Thymus (tissue), 11 donors: ENCODE measurements at regions not wholly inside any gene's neighbourhood (a gene's known extent, or its start where the extent isn't known, plus 50 kb on each side); places are given as distances from the start of the nearest gene placed in this dataset.
A peak's percentile ranks its signal among the peaks of the same experiment; 100 is the strongest.

Experiments used
- DNase-seq, 9 donors: peaks; one replicate each; pipeline ENCODE4 v3.0.0-alpha.2; 2013; ENCODE audit warnings: low spot score in 9 of 9, low read depth in 6 of 9, missing footprints in 1 of 9
- H3K27ac ChIP-seq, 2 donors: one replicate each; pipeline ENCODE4 v1.5.1; 2013; ENCODE audit warnings: control low read depth in 1 of 2, low read depth in 1 of 2, low read length in 1 of 2, mild to moderate bottlenecking in 1 of 2, moderate library complexity in 1 of 2
- H3K27me3 ChIP-seq, 2 donors: one replicate each; pipeline ENCODE4 v1.5.1; 2013; ENCODE audit warnings: low read length in 1 of 2; ENCODE audit not compliant: control insufficient read depth in 2 of 2, insufficient read depth in 1 of 2
- H3K36me3 ChIP-seq, 2 donors: one replicate each; pipeline ENCODE4 v1.5.1; 2013; ENCODE audit warnings: low read length in 1 of 2, mild to moderate bottlenecking in 1 of 2, moderate library complexity in 1 of 2; ENCODE audit not compliant: control insufficient read depth in 2 of 2, insufficient read depth in 2 of 2
- H3K4me1 ChIP-seq, 2 donors: one replicate each; pipeline ENCODE4 v1.5.1; 2013; ENCODE audit warnings: low read length in 2 of 2; ENCODE audit not compliant: control insufficient read depth in 2 of 2, insufficient read depth in 2 of 2
- H3K4me3 ChIP-seq, 2 donors: one replicate each; pipeline ENCODE4 v1.5.1; 2013; ENCODE audit warnings: low read length in 2 of 2, control low read depth in 1 of 2, mild to moderate bottlenecking in 1 of 2
- H3K9me3 ChIP-seq, 2 donors: one replicate each; pipeline ENCODE4 v1.5.1; 2013; ENCODE audit warnings: low read length in 1 of 2, mild to moderate bottlenecking in 1 of 2; ENCODE audit not compliant: control insufficient read depth in 2 of 2, insufficient read depth in 1 of 2
- WGBS: extraction: QIAGEN DNeasy Blood & Tissue Kit; methylation state at CpG from one replicate; pipeline ENCODE4 v1.1.7; 2013; 5-methylcytosine and 5-hydroxymethylcytosine counted together
- donor health status: healthy.

GRCh38 chr2:57725337-57725947 is 321.2 kb upstream of the VRK2 start:
- H3K27me3 ChIP-seq, result no peaks in the 10 kb centered on the region
- H3K4me1 ChIP-seq, result peaks cover 0 to 7% of the 10 kb centered on the region in 2 donors
- no peak for DNase-seq
- no peak overlapping the region for H3K4me3 ChIP-seq
- no peaks in the 10 kb centered on the region for H3K9me3 ChIP-seq
- H3K36me3 ChIP-seq, result peaks cover 0 to 5% of the 10 kb centered on the region in 2 donors
- H3K27ac ChIP-seq, result no peak overlapping the region
- 98% methylated on average over 5 of the region's 5 CpGs for WGBS

DNA sequence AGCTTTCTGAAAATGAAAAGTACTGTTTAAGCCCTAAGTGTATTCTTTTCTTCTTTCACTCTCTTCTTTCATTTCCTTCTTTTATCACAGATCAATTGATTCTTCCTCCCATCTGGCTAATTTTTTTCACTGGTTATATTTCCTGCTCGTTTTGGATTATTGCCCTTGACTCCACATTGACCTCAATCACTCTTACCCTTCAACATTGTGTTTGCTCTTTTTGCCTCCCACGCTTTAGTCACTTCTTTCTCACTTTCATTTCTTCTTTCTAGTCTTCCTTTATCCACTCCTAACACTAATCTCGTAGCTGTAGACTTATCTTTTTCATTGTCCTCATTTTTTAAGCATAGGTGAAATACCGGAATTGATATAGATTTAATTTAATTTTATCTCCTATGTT is 320.3 kb upstream of the VRK2 start:
- H3K4me3 ChIP-seq, result no peak overlapping the region
- DNase-seq, result no peak
- peaks cover 0 to 5% of the 10 kb centered on the region in 2 donors for H3K36me3 ChIP-seq
- no peaks in the 10 kb centered on the region for H3K9me3 ChIP-seq
- H3K4me1 ChIP-seq, result no peaks in the 10 kb centered on the region
- H3K27me3 ChIP-seq, result no peaks in the 10 kb centered on the region
- WGBS, result 89% methylated on average over 4 of the region's 4 CpGs
- no peak overlapping the region for H3K27ac ChIP-seq

DNA sequence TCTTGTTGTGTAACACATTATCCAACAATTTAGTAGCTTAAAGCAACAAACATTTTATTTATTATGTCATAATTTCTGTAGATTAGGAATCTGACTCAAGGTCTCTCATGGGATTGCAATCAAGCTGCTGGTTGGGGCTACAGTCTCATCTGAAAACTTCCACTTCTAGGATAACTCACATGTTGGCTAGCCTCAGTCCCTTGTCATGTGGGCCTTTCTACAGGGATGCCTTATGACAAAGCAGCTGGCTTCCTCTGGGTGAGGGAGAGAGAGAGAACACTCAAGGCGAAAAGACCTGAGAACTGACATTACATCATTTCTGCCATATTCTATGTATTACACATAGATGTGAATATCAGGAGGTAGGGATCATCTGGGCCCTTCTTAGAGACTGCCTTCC is 317.9 kb upstream of the VRK2 start:
- no peaks in the 10 kb centered on the region for H3K4me1 ChIP-seq
- DNase-seq, result no peak
- H3K27ac ChIP-seq, result no peak overlapping the region
- H3K9me3 ChIP-seq, result no peaks in the 10 kb centered on the region
- H3K4me3 ChIP-seq, result no peak overlapping the region
- H3K36me3 ChIP-seq, result peaks cover 0 to 5% of the 10 kb centered on the region in 2 donors
- H3K27me3 ChIP-seq, result no peaks in the 10 kb centered on the region
- 94% methylated on average over 1 of the region's 1 CpG for WGBS

- Histone ChIP-seq H3K27me3 (no peaks in the 10 kb centered on the region), H3K27ac (no peak overlapping the region), H3K4me1 (no peaks in the 10 kb centered on the region), H3K36me3 (no peaks in the 10 kb centered on the region), H3K4me3 (no peak overlapping the region), H3K9me3 (no peaks in the 10 kb centered on the region)
- no peak for DNase-seq
These were observed 312.6 kb upstream of the VRK2 start for GRCh38 chr2:57733956-57734355.

DNA sequence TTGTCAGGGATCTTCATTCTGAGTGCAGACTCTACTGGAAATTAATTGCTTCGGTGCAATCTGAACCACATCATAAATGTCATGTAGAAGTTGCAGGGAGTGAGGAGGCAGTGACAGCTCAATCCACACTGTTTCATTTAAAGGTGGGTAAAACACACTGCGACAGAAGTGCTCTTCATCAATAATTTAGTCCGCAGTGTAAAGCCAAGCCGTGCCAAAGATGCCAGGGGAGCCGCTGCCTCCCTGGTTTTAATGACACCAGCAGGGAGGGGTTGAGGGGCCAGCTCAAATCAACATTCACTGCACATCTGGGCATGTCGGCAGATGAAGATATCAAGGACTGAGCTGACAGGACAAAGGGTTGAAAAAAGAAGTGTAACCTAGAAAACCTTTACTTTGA is 305.7 kb upstream of the VRK2 start:
- 97% methylated on average over 6 of the region's 6 CpGs for WGBS
- no peaks in the 10 kb centered on the region for H3K4me1 ChIP-seq
- no peaks in the 10 kb centered on the region for H3K36me3 ChIP-seq
- H3K9me3 ChIP-seq, result no peaks in the 10 kb centered on the region
- no peaks in the 10 kb centered on the region for H3K27me3 ChIP-seq
- no peak overlapping the region for H3K4me3 ChIP-seq
- H3K27ac ChIP-seq, result no peak overlapping the region
- no peak for DNase-seq

DNA sequence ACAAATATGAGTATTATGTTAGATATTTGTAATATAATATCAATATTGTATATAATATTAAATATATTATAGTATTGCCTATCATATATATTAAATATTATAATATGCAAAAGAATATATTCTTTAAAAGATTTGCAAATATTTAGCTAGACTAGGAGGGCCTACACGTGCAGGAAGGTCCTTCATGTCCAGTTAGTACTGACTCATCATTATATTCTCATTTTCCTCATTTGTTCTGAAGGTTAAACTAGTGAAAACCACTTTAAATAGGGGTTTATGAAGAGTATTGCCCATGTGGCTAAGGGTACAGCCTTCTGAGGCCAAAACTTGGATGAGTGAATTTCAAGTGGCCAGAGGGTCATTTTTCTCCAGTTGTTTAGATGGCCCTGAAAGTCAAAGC is 293.0 kb upstream of the VRK2 start:
- no peak overlapping the region for H3K27ac ChIP-seq
- peaks cover 2 to 6% of the 10 kb centered on the region in 2 donors for H3K4me1 ChIP-seq
- no peaks in the 10 kb centered on the region for H3K9me3 ChIP-seq
- no peaks in the 10 kb centered on the region for H3K27me3 ChIP-seq
- H3K36me3 ChIP-seq, result no peaks in the 10 kb centered on the region
- DNase-seq, result no peak
- 100% methylated on average over 1 of the region's 1 CpG for WGBS
- no peak overlapping the region for H3K4me3 ChIP-seq

GRCh38 chr2:57758686-57759085 is 287.9 kb upstream of the VRK2 start:
- WGBS, result 68% methylated on average over 2 of the region's 2 CpGs
- no peaks in the 10 kb centered on the region for H3K27me3 ChIP-seq
- H3K9me3 ChIP-seq, result no peaks in the 10 kb centered on the region
- H3K4me1 ChIP-seq, result peaks cover 7 to 22% of the 10 kb centered on the region in 2 donors
- H3K27ac ChIP-seq, result no peak overlapping the region
- H3K36me3 ChIP-seq, result no peaks in the 10 kb centered on the region
- no peak overlapping the region for H3K4me3 ChIP-seq
- peak in 1 of 9 donors; percentile 7 for DNase-seq

- H3K4me3 ChIP-seq, result no peak overlapping the region
- H3K27me3 ChIP-seq, result no peaks in the 10 kb centered on the region
- no peaks in the 10 kb centered on the region for H3K36me3 ChIP-seq
- H3K9me3 ChIP-seq, result no peaks in the 10 kb centered on the region
- peak overlapping the region in 1 of 2 donors; percentile 39 for H3K27ac ChIP-seq
- peak in 1 of 9 donors; percentile 2 for DNase-seq
- 85% methylated on average over 5 of the region's 5 CpGs for WGBS
- peaks cover 7 to 22% of the 10 kb centered on the region in 2 donors for H3K4me1 ChIP-seq
These were observed 287.5 kb upstream of the VRK2 start for GRCh38 chr2:57759131-57759530.

DNA sequence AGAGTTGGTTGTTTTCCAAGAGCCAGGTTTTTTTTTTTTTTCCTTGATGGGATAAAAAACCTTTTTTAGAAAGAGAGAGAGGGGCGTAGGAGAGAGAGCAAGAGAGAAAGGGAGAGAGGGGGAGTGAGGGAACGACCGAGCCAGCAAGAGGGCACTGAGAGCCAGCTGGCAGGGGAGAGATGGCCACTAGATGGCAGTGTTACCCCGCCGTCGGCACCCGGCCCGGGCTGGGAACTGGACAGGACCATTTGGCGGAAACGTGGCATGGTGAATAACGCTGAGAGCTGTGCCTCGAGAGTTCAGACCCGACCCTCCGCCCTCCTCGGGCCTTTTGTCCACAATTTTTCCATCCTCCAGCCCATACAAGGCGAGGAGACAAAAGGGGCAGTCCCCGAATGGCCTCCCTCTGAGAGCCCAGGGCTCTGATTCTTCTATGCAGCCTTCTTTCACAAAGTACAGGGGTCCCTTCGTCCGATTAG is 286.7 kb upstream of the VRK2 start:
- Histone ChIP-seq H3K9me3 (no peaks in the 10 kb centered on the region), H3K27me3 (no peaks in the 10 kb centered on the region), H3K27ac (peak overlapping the region in 1 of 2 donors; percentile 39), H3K36me3 (no peaks in the 10 kb centered on the region), H3K4me3 (peak overlapping the region; percentile 17 to 52), H3K4me1 (peaks cover 7 to 22% of the 10 kb centered on the region in 2 donors)
- WGBS, result 2% methylated on average over 19 of the region's 19 CpGs
- DNase-seq, result peak; percentile 46 to 83 (median 67)
